OCI-LY1 (cell line): ENCODE measurements at regions not wholly inside any gene's neighbourhood (a gene's known extent, or its start where the extent isn't known, plus 50 kb on each side); places are given as distances from the start of the nearest gene placed in this dataset.

Experiments
- H2AFZ ChIP-seq: fragments of 200-600 bp; sonication (generic), shearing (Covaris generic); 2 replicates; pipeline ENCODE4 v1.6.0; 2014; ENCODE audit warnings: antibody characterized with exemption, mild to moderate bottlenecking, low read length
- H3F3A ChIP-seq: fragments of 200-600 bp; sonication (generic), shearing (Covaris generic); 2 replicates; pipeline ENCODE4 v1.6.0; 2014; ENCODE audit warnings: mild to moderate bottlenecking, antibody characterized with exemption, low read length, moderate library complexity; ENCODE audit not compliant: insufficient read depth
- H3K27ac ChIP-seq: fragments of 200-600 bp; sonication (generic); 2 replicates; pipeline ENCODE4 v1.5.1; 2014; ENCODE audit warnings: low read length, mixed run types, mild to moderate bottlenecking, low read depth; ENCODE audit not compliant: poor library complexity, severe bottlenecking
- H3K27me3 ChIP-seq: fragments of 200-600 bp; sonication (generic); 2 replicates; pipeline ENCODE4 v1.6.0; 2014; ENCODE audit warnings: antibody characterized with exemption, mild to moderate bottlenecking, low read length, moderate library complexity; ENCODE audit not compliant: insufficient read depth
- H3K36me3 ChIP-seq: fragments of 200-600 bp; sonication (generic); 2 replicates; pipeline ENCODE4 v1.6.1; 2014; ENCODE audit warnings: mild to moderate bottlenecking, antibody characterized with exemption, low read length, moderate library complexity, mixed read lengths; ENCODE audit not compliant: insufficient read depth
- H3K4me1 ChIP-seq: fragments of 200-600 bp; sonication (generic); 2 replicates; pipeline ENCODE4 v1.5.1; 2014; ENCODE audit warnings: mild to moderate bottlenecking, low read length, moderate library complexity; ENCODE audit not compliant: insufficient read depth, severe bottlenecking
- H3K4me2 ChIP-seq: fragments of 200-600 bp; sonication (generic), shearing (Covaris generic); 2 replicates; pipeline ENCODE4 v1.6.1; 2014; ENCODE audit warnings: low read length
- H3K4me3 ChIP-seq: fragments of 200-600 bp; sonication (generic); 2 replicates; pipeline ENCODE4 v1.5.1; 2014; ENCODE audit warnings: low read length, low read depth, mild to moderate bottlenecking, mixed read lengths; ENCODE audit not compliant: poor library complexity, severe bottlenecking
- H3K79me2 ChIP-seq: fragments of 200-600 bp; shearing (Covaris generic); 2 replicates; pipeline ENCODE4 v1.6.1; 2016; ENCODE audit warnings: mixed run types, low read length, mixed read lengths; ENCODE audit not compliant: insufficient read depth
- H3K9ac ChIP-seq: fragments of 200-600 bp; sonication (generic), shearing (Covaris generic); 2 replicates; pipeline ENCODE4 v1.6.1; 2014; ENCODE audit warnings: mild to moderate bottlenecking, low read length, mixed read lengths
- H3K9me2 ChIP-seq: fragments of 200-600 bp; sonication (generic), shearing (Covaris generic); 2 replicates; pipeline ENCODE4 v1.6.1; 2014; ENCODE audit warnings: low read depth, mild to moderate bottlenecking, low read length, mixed read lengths
- H3K9me3 ChIP-seq: fragments of 200-600 bp; shearing (Covaris generic); 2 replicates; pipeline ENCODE4 v1.6.1; 2014; ENCODE audit warnings: low read length, mixed read lengths
- H4K20me1 ChIP-seq: fragments of 200-600 bp; sonication (generic), shearing (Covaris generic); 2 replicates; pipeline ENCODE4 v1.6.0; 2016; ENCODE audit warnings: mild to moderate bottlenecking, low read length; ENCODE audit not compliant: insufficient read depth
- CTCF ChIP-seq: fragments of 200-600 bp; sonication (generic), shearing (Covaris generic); IDR thresholded peaks from 2 replicates; pipeline ENCODE4 v1.5.1; 2017; ENCODE audit warnings: mild to moderate bottlenecking, antibody characterized with exemption, low read length, moderate library complexity, mixed read lengths
- EZH2 ChIP-seq: fragments of 200-600 bp; sonication (generic), shearing (Covaris generic); IDR thresholded peaks from 2 replicates; pipeline ENCODE4 v1.8.0; 2017; ENCODE audit warnings: borderline replicate concordance, mixed run types, mild to moderate bottlenecking, antibody characterized with exemption, low read length, moderate library complexity, mixed read lengths

DNA sequence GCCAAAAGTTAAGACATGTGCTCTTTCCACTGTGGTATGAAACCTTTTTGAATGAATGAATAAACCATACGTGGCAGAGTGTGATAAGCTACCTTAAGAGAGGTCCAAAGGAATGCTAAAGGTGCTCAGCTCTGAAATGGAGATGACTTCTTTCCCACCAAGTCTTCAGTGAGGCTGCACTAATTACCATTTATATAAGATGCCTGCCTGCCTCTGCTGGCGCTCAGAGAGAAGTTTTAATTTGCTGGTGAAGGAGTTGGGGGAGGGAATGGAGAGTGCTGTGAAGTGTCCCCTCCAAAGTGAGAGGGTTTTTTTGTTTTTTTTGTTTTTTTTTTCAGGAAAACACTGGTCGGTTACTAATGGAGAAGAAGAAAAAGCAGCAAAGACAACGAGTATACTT is 559.0 kb downstream of the OMA1 start:
- Histone ChIP-seq H3K9ac (no peak overlapping the region), H3K4me2 (no peak overlapping the region), H3K36me3 (no peaks in the 10 kb centered on the region), H3K4me1 (no peaks in the 10 kb centered on the region), H3K27me3 (no peaks in the 10 kb centered on the region), H3K79me2 (no peaks in the 10 kb centered on the region), H3K4me3 (no peak overlapping the region), H3K9me2 (no peaks in the 10 kb centered on the region), H3F3A (no peaks in the 10 kb centered on the region), H3K9me3 (no peaks in the 10 kb centered on the region), H2AFZ (no peak overlapping the region), H4K20me1 (no peaks in the 10 kb centered on the region), H3K27ac (no peak overlapping the region)
- no peak for TF ChIP-seq EZH2
- no peak for TF ChIP-seq CTCF

DNA sequence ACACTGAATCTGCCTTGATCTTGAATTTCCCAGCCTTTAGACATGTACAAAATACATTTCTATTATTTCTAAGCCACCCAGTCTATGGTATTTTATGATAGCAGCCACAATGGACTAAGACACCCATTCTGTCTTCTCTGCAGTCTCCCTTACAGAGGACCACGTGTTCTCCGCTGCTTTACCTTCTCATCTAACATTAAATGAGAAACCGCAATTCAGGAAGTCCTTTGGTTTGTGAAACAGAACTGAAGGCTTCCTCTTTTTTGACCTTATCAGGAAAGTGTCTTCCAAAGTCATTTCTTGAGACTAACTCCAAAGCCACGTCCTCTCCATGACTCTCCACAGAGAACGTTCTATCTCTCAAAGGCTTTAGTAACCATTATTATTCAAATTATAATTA is 560.1 kb downstream of the OMA1 start:
- no peaks in the 10 kb centered on the region for H4K20me1 ChIP-seq
- H3K4me1 ChIP-seq, result no peaks in the 10 kb centered on the region
- H3F3A ChIP-seq, result no peaks in the 10 kb centered on the region
- H3K9ac ChIP-seq, result no peak overlapping the region
- no peak overlapping the region for H3K4me3 ChIP-seq
- no peaks in the 10 kb centered on the region for H3K9me2 ChIP-seq
- H3K79me2 ChIP-seq, result no peaks in the 10 kb centered on the region
- no peaks in the 10 kb centered on the region for H3K9me3 ChIP-seq
- no peak for TF ChIP-seq CTCF
- no peak for TF ChIP-seq EZH2
- H3K27ac ChIP-seq, result no peak overlapping the region
- no peaks in the 10 kb centered on the region for H3K27me3 ChIP-seq
- no peaks in the 10 kb centered on the region for H3K36me3 ChIP-seq
- no peak overlapping the region for H2AFZ ChIP-seq
- H3K4me2 ChIP-seq, result no peak overlapping the region

- no peaks in the 10 kb centered on the region for H3K9me3 ChIP-seq
- no peak overlapping the region for H3K27ac ChIP-seq
- no peak overlapping the region for H3K9ac ChIP-seq
- no peaks in the 10 kb centered on the region for H4K20me1 ChIP-seq
- H3F3A ChIP-seq, result no peaks in the 10 kb centered on the region
- no peak overlapping the region for H2AFZ ChIP-seq
- no peaks in the 10 kb centered on the region for H3K79me2 ChIP-seq
- H3K4me2 ChIP-seq, result no peak overlapping the region
- no peaks in the 10 kb centered on the region for H3K27me3 ChIP-seq
- H3K4me3 ChIP-seq, result no peak overlapping the region
- H3K36me3 ChIP-seq, result no peaks in the 10 kb centered on the region
- no peaks in the 10 kb centered on the region for H3K4me1 ChIP-seq
- TF ChIP-seq CTCF (no peak), EZH2 (no peak)
- no peaks in the 10 kb centered on the region for H3K9me2 ChIP-seq
Measured at GRCh38 chr1:57984277-57984676, 560.4 kb upstream of the DAB1 start.
